HepG2 (cell line): ENCODE measurements at regions not wholly inside any gene's neighbourhood (a gene's known extent, or its start where the extent isn't known, plus 50 kb on each side); places are given as distances from the start of the nearest gene placed in this dataset.

Experiments
- ATAC-seq: fragments of 200-7000 bp; cut with Tn5 transposase; 3 replicates; pipeline ENCODE4 v1.9.1; 2020; ENCODE audit warnings: mild to moderate bottlenecking, moderate library complexity
- BruUV-seq: library from RNA; stranded (reverse); fragments of 400-500 nt; replicated peaks from 2 replicates; lab custom pipeline; 2021; lab: Mats Ljungman, UMichigan
- CTCF ChIA-PET: fragments of 300-600 bp; formaldehyde crosslinking; extraction: SDS; loops from one replicate; lab custom pipeline; 2021; ENCODE audit warnings: low total read pairs, inconsistent platforms, low intra/inter-chr PET ratio; lab: Yijun Ruan, JAX
- POLR2A ChIA-PET: fragments of 350-600 bp; sonication (Branson Sonifier 250); formaldehyde crosslinking; loops from one replicate; lab custom pipeline; 2020; ENCODE audit warnings: antibody characterized with exemption, inconsistent platforms; lab: Yijun Ruan, JAX
- DNase-seq: peaks from one replicate; pipeline ENCODE4 v3.0.0-alpha.2; 2015; ENCODE audit warnings: low spot score
- FAIRE-seq: peaks from 3 replicates; lab custom pipeline; 2011; peaks lifted over from hg19 to GRCh38; lab: Jason Lieb, UNC
- H2AFZ ChIP-seq: one replicate; pipeline ENCODE4 v1.6.1; 2011; ENCODE audit warnings: low read length, inconsistent platforms
- H3K27ac ChIP-seq: fragments of 300-600 bp; 3 replicates; pipeline ENCODE4 v1.8.0; 2011; ENCODE audit warnings: mixed run types, mild to moderate bottlenecking, mixed read lengths, low read length, inconsistent platforms; ENCODE audit not compliant: insufficient read depth; ENCODE audit errors: extremely low read length
- H3K27me3 ChIP-seq, 2 experiments: fragments of 200-600 bp in 1 of 2; 2 replicates in 1 of 2; 3 replicates in 1 of 2; pipeline versions ENCODE4 v1.6.0 to v1.8.0; 2011; ENCODE audit warnings: low read length in 2 of 2, mild to moderate bottlenecking in 2 of 2, moderate library complexity in 2 of 2, inconsistent platforms in 1 of 2; ENCODE audit not compliant: insufficient read depth in 2 of 2, control insufficient read depth in 1 of 2
- H3K36me3 ChIP-seq, 2 experiments: fragments of 200-600 bp in 1 of 2; replicated peaks in 1 of 2; 2 replicates in 1 of 2; 3 replicates in 1 of 2; pipeline versions ENCODE4 v1.5.1 to v1.8.0; 2011; ENCODE audit warnings: low read length in 2 of 2, inconsistent platforms in 1 of 2; ENCODE audit not compliant: insufficient read depth in 2 of 2, control insufficient read depth in 1 of 2
- H3K4me1 ChIP-seq: 2 replicates; pipeline ENCODE4 v1.5.1; 2012; ENCODE audit warnings: low read length, inconsistent platforms; ENCODE audit not compliant: insufficient read depth
- H3K4me2 ChIP-seq: 2 replicates; pipeline ENCODE4 v1.6.0; 2011; ENCODE audit warnings: low read depth, low read length, inconsistent platforms
- H3K4me3 ChIP-seq, 3 experiments: fragments of 200-600 bp in 1 of 3; sonication (generic), shearing (Covaris generic) in 1 of 3; replicated peaks in 1 of 3; 2 replicates each; pipeline ENCODE4 v1.5.1; 2011 to 2016; ENCODE audit warnings: low read length in 3 of 3, inconsistent platforms in 2 of 3, low read depth in 2 of 3, mild to moderate bottlenecking in 2 of 3, control low read depth in 1 of 3, mixed read lengths in 1 of 3; ENCODE audit not compliant: insufficient read depth in 1 of 3
- H3K79me2 ChIP-seq: one replicate; pipeline ENCODE4 v1.6.1; 2011; ENCODE audit warnings: low read length, inconsistent platforms; ENCODE audit not compliant: insufficient read depth
- H3K9ac ChIP-seq: 2 replicates; pipeline ENCODE4 v1.6.0; 2011; ENCODE audit warnings: mild to moderate bottlenecking, low read depth, low read length, inconsistent platforms; ENCODE audit not compliant: insufficient read depth
- H3K9me3 ChIP-seq: 2 replicates; pipeline ENCODE4 v1.5.1; 2012; ENCODE audit warnings: mild to moderate bottlenecking, low read length
- H4K20me1 ChIP-seq: 2 replicates; pipeline ENCODE4 v1.6.0; 2011; ENCODE audit warnings: inconsistent platforms, mild to moderate bottlenecking, low read length, moderate library complexity; ENCODE audit not compliant: insufficient read depth
- DZIP1 ChIP-seq: sonication (generic); formaldehyde crosslinking; IDR thresholded peaks from 2 replicates; pipeline ENCODE4 v1.5.0; 2020; ENCODE audit warnings: mild to moderate bottlenecking, missing genetic modification reagents
- FUBP1 ChIP-seq: sonication (generic); formaldehyde crosslinking; IDR thresholded peaks from 2 replicates; pipeline ENCODE4 v1.5.1; 2020; ENCODE audit warnings: missing genetic modification reagents, mild to moderate bottlenecking, borderline replicate concordance
- MBNL3 ChIP-seq: fragments of 250-450 bp; sonication (Bioruptor Pico); conservative IDR thresholded peaks from 2 replicates; pipeline ENCODE4 v1.8.0; 2022; ENCODE audit warnings: mild to moderate bottlenecking, inconsistent platforms
- SNAPC2 ChIP-seq: sonication (generic); formaldehyde crosslinking; IDR thresholded peaks from 2 replicates; pipeline ENCODE4 v1.8.1; 2022; ENCODE audit warnings: mild to moderate bottlenecking, missing genetic modification reagents
- ZNF264 ChIP-seq: sonication (generic); formaldehyde crosslinking; IDR thresholded peaks from 2 replicates; pipeline ENCODE4 v1.4.0; 2020; ENCODE audit warnings: missing genetic modification reagents
- ZNF407 ChIP-seq: sonication (generic); formaldehyde crosslinking; IDR thresholded peaks from one replicate; pipeline ENCODE4 v1.5.1; 2020; ENCODE audit warnings: mild to moderate bottlenecking, missing genetic modification reagents; ENCODE audit errors: not compliant biosample characterization
- ZNF740 ChIP-seq: sonication (generic); formaldehyde crosslinking; IDR thresholded peaks from 2 replicates; pipeline ENCODE4 v1.4.0; 2020; ENCODE audit warnings: missing genetic modification reagents
- ZNF777 ChIP-seq: sonication (generic); formaldehyde crosslinking; IDR thresholded peaks from 2 replicates; pipeline ENCODE4 v1.4.0; 2020; ENCODE audit warnings: missing genetic modification reagents
- WGBS: methylation state at CpG from one replicate; pipeline ENCODE4 v1.1.6; 2017; ENCODE audit warnings: low lambda C conversion rate; 5-methylcytosine and 5-hydroxymethylcytosine counted together
- in situ Hi-C: cut with HindIII; loops from 2 replicates; pipeline ENCODE4 v1.10.0; 2017; ENCODE audit warnings: low pct_unique_long_range_greater_than_20kb; ENCODE audit not compliant: extremely low pct_ligation_motif_present
- intact Hi-C: fragments of 100-400 bp; cut with micrococcal nuclease; formaldehyde crosslinking; loops from one replicate; pipeline ENCODE4 v1.10.0; 2022; ENCODE audit not compliant: unreplicated experiment

GRCh38 chr13:106919638-106920037 lies 351.7 kb upstream of the ARGLU1 start:
- CTCF ChIA-PET: no interaction called here
- Histone ChIP-seq H3K36me3 (no peaks in the 10 kb centered on the region), H3K4me3 (no peak overlapping the region), H3K9ac (no peak overlapping the region), H3K4me2 (no peak overlapping the region), H3K4me1 (peaks cover 6% of the 10 kb centered on the region; the same call in 1 of the 2 replicates), H3K9me3 (no peaks in the 10 kb centered on the region), H4K20me1 (no peaks in the 10 kb centered on the region), H3K27me3 (peaks cover 1 to 6% of the 10 kb centered on the region in 2 experiments; a peak in 3 of 5 replicates), H2AFZ (no peak overlapping the region), H3K79me2 (no peaks in the 10 kb centered on the region), H3K27ac (no peak overlapping the region)
- in situ Hi-C loops (no loop called here), intact Hi-C loops (loop anchor here (5.0 to 10.0 kb wide), 3 partner anchors 367 to 835 kb away; partner anchors contain the start of gene EFNB2)
- DNase-seq: no peak
- no TSS peak for BruUV-seq
- WGBS: 55% methylated on average over 13 of the region's 13 CpGs
- ATAC-seq: no peak
- FAIRE-seq: no peak
- POLR2A ChIA-PET: no interaction called here
- TF ChIP-seq ZNF264 (CRISPR knock-in tag): no peak
- TF ChIP-seq MBNL3 (CRISPR knock-in tag): no peak
- no peak for TF ChIP-seq FUBP1 (CRISPR knock-in tag)
- TF ChIP-seq SNAPC2: no peak
- TF ChIP-seq ZNF777 (CRISPR knock-in tag): no peak
- TF ChIP-seq ZNF407 (CRISPR knock-in tag): no peak
- no peak for TF ChIP-seq DZIP1 (CRISPR knock-in tag)
- TF ChIP-seq ZNF740 (CRISPR knock-in tag): no peak
